HEK293 (cell line): ENCODE measurements at regions not wholly inside any gene's neighbourhood (a gene's known extent, or its start where the extent isn't known, plus 50 kb on each side); places are given as distances from the start of the nearest gene placed in this dataset.

Experiments
- KLF9 ChIP-seq: fragments of 450-650 bp; formaldehyde crosslinking; IDR thresholded peaks from 2 replicates; pipeline ENCODE4 v1.5.1; 2016; ENCODE audit warnings: missing biosample characterization, missing genetic modification characterization, low read depth
- SETDB1 ChIP-seq: IDR thresholded peaks from one replicate; pipeline ENCODE4 v1.6.1; 2017; ENCODE audit warnings: mild to moderate bottlenecking, low read length, moderate library complexity, mixed read lengths; ENCODE audit not compliant: insufficient read length
- TF ChIP-seq, protein P1 (sequence below): fragments of 450-650 bp; formaldehyde crosslinking; IDR thresholded peaks from 2 replicates; pipeline ENCODE4 v1.5.1; 2016; ENCODE audit warnings: missing biosample characterization, missing genetic modification characterization
- TF ChIP-seq, protein P2 (sequence below): fragments of 450-650 bp; formaldehyde crosslinking; IDR thresholded peaks from 2 replicates; pipeline ENCODE4 v1.5.1; 2016; ENCODE audit warnings: missing biosample characterization, missing genetic modification characterization, low read depth
- TF ChIP-seq, protein P3 (sequence below): fragments of 450-650 bp; formaldehyde crosslinking; IDR thresholded peaks from 2 replicates; pipeline ENCODE4 v1.5.1; 2016; ENCODE audit warnings: missing biosample characterization, missing genetic modification characterization

DNA sequence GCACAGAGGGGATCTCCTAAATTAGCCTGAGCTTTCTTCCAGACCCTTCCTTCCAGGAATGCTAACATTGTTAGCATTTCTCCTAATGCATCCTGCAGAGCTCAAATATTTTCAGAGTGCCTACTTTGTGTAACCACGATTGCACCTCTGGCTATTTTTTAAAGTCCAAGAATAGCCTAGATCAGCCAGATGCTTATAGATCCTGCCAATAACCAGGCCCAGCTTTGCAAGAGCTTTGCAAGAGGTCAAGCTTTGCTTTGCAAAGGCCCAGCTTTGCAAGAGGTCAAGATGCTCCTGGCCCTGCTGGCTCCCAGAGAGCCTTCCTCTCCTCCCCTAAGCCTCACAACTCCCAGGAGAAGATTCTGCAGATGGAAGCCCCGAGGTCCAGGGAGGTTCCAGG, 491.9 kb downstream of the MN1 start:
- TF ChIP-seq, protein P1, sequence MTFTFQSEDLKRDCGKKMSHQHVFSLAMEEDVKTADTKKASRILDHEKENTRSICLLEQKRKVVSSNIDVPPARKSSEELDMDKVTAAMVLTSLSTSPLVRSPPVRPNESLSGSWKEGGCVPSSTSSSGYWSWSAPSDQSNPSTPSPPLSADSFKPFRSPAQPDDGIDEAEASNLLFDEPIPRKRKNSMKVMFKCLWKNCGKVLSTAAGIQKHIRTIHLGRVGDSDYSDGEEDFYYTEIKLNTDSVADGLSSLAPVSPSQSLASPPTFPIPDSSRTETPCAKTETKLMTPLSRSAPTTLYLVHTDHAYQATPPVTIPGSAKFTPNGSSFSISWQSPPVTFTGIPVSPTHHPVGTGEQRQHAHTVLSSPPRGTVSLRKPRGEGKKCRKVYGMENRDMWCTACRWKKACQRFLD, result no peak
- TF ChIP-seq, protein P2, sequence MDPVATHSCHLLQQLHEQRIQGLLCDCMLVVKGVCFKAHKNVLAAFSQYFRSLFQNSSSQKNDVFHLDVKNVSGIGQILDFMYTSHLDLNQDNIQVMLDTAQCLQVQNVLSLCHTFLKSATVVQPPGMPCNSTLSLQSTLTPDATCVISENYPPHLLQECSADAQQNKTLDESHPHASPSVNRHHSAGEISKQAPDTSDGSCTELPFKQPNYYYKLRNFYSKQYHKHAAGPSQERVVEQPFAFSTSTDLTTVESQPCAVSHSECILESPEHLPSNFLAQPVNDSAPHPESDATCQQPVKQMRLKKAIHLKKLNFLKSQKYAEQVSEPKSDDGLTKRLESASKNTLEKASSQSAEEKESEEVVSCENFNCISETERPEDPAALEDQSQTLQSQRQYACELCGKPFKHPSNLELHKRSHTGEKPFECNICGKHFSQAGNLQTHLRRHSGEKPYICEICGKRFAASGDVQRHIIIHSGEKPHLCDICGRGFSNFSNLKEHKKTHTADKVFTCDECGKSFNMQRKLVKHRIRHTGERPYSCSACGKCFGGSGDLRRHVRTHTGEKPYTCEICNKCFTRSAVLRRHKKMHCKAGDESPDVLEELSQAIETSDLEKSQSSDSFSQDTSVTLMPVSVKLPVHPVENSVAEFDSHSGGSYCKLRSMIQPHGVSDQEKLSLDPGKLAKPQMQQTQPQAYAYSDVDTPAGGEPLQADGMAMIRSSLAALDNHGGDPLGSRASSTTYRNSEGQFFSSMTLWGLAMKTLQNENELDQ (tag by site-specific recombination), result no peak
- TF ChIP-seq, protein P3, sequence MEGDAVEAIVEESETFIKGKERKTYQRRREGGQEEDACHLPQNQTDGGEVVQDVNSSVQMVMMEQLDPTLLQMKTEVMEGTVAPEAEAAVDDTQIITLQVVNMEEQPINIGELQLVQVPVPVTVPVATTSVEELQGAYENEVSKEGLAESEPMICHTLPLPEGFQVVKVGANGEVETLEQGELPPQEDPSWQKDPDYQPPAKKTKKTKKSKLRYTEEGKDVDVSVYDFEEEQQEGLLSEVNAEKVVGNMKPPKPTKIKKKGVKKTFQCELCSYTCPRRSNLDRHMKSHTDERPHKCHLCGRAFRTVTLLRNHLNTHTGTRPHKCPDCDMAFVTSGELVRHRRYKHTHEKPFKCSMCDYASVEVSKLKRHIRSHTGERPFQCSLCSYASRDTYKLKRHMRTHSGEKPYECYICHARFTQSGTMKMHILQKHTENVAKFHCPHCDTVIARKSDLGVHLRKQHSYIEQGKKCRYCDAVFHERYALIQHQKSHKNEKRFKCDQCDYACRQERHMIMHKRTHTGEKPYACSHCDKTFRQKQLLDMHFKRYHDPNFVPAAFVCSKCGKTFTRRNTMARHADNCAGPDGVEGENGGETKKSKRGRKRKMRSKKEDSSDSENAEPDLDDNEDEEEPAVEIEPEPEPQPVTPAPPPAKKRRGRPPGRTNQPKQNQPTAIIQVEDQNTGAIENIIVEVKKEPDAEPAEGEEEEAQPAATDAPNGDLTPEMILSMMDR, result no peak
- TF ChIP-seq KLF9 (tag by site-specific recombination) (no peak), SETDB1 (no peak)
